ENCODE measurements at regions not wholly inside any gene's neighbourhood (a gene's known extent, or its start where the extent isn't known, plus 50 kb on each side); places are given as distances from the start of the nearest gene placed in this dataset.

DNA sequence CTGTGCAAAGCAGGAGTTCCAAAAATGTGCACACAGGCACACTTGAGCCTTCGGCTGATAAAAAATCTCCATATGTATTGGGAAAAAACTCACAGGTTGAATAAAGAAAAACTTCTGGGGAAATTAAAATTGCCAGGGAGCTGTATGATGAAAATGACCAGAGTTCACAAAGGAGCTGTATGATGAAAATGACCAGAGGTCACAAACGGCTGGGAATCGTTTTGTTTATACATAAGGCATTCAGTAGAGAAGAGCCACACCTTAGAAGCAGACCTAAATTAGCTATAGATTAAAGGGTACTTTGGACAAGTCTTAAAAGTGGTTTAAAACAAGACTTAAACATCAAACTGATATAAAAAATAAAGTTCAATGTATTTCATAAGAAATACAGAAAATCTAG lies 251.7 kb upstream of the TMEM132C start:
- POLR2A ChIA-PET (ENCODE audit: unreplicated experiment) = no interaction called here
- Histone ChIP-seq H2AFZ (ENCODE audit: low read length) (no peak overlapping the region), H3K4me2 (ENCODE audit: low read length) (no peak overlapping the region), H3K4me3 (ENCODE audit: low read length) (no peak overlapping the region), H3K9ac (ENCODE audit: low read length) (no peak overlapping the region), H3F3A (ENCODE audit: low read length, unreplicated experiment) (no peaks in the 10 kb centered on the region), H3K9me2 (replicated peaks; ENCODE audit: low read length) (no peaks in the 10 kb centered on the region), H3K27me3 (ENCODE audit: low read length) (peaks cover 65% of the 10 kb centered on the region), H3K9me3 (ENCODE audit: low read length) (no peaks in the 10 kb centered on the region), H3K4me1 (ENCODE audit: insufficient read depth, low read length) (peaks cover 5% of the 10 kb centered on the region; the same call in 1 of the 2 replicates), H3K79me2 (ENCODE audit: low read length) (no peaks in the 10 kb centered on the region), H4K20me1 (ENCODE audit: low read length) (no peaks in the 10 kb centered on the region), H3K36me3 (ENCODE audit: low read depth, low read length) (no peaks in the 10 kb centered on the region), H3K27ac (ENCODE audit: low read length) (no peak overlapping the region)
- intact Hi-C loops (cut with micrococcal nuclease) = no loop called here
- DNase-seq (no peak), ATAC-seq (no peak)
- CTCF ChIA-PET = no interaction called here
- TF ChIP-seq EZH2 (IDR thresholded peaks at IDR 0.05; ENCODE audit: low read length, unreplicated experiment) = no peak
- no peak for TF ChIP-seq EZH2phosphoT487 (IDR thresholded peaks at IDR 0.05; ENCODE audit: borderline replicate concordance, low read length)
- TF ChIP-seq, protein P1, sequence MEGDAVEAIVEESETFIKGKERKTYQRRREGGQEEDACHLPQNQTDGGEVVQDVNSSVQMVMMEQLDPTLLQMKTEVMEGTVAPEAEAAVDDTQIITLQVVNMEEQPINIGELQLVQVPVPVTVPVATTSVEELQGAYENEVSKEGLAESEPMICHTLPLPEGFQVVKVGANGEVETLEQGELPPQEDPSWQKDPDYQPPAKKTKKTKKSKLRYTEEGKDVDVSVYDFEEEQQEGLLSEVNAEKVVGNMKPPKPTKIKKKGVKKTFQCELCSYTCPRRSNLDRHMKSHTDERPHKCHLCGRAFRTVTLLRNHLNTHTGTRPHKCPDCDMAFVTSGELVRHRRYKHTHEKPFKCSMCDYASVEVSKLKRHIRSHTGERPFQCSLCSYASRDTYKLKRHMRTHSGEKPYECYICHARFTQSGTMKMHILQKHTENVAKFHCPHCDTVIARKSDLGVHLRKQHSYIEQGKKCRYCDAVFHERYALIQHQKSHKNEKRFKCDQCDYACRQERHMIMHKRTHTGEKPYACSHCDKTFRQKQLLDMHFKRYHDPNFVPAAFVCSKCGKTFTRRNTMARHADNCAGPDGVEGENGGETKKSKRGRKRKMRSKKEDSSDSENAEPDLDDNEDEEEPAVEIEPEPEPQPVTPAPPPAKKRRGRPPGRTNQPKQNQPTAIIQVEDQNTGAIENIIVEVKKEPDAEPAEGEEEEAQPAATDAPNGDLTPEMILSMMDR (conservative IDR thresholded peaks at IDR 0.05; ENCODE audit: low read depth, low read length) = no peak
- no TSS peak for BruUV-seq (replicated peaks)

DNA sequence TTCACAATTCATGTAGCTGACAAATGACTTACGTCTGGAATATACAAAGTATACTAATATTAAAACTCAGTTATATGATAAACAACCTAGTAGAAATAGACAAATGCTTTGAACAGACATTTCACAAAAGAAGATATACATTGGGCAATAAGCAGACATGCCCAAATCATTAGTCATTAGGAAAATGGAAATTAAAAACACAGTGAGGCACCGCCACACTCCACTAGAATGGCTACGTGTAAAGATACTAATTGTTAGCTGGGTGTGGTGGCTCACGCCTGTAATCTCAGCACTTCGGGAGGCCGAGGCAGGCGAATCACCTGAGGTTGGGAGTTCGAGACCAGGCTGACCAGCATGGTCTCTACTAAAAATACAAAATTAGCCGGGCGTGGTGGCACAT lies 248.9 kb upstream of the TMEM132C start:
- H3K36me3 ChIP-seq (ENCODE audit: low read depth, low read length) = no peaks in the 10 kb centered on the region
- H3K27me3 ChIP-seq (ENCODE audit: low read length) = peaks cover 91% of the 10 kb centered on the region
- ChIA-PET CTCF (no interaction called here), POLR2A (ENCODE audit: unreplicated experiment) (no interaction called here)
- H3K9ac ChIP-seq (ENCODE audit: low read length) = no peak overlapping the region
- H4K20me1 ChIP-seq (ENCODE audit: low read length) = no peaks in the 10 kb centered on the region
- H3K27ac ChIP-seq (ENCODE audit: low read length) = no peak overlapping the region
- H3K9me3 ChIP-seq (ENCODE audit: low read length) = no peaks in the 10 kb centered on the region
- no peak overlapping the region for H3K4me2 ChIP-seq (ENCODE audit: low read length)
- no peak for ATAC-seq
- H3K4me1 ChIP-seq (ENCODE audit: insufficient read depth, low read length) = no peaks in the 10 kb centered on the region
- no peak overlapping the region for H3K4me3 ChIP-seq (ENCODE audit: low read length)
- no peak overlapping the region for H2AFZ ChIP-seq (ENCODE audit: low read length)
- peak; percentile 18 for DNase-seq
- H3K9me2 ChIP-seq (replicated peaks; ENCODE audit: low read length) = no peaks in the 10 kb centered on the region
- no peaks in the 10 kb centered on the region for H3K79me2 ChIP-seq (ENCODE audit: low read length)
- TF ChIP-seq, protein P1 (conservative IDR thresholded peaks at IDR 0.05; ENCODE audit: low read depth, low read length) = no peak
- TF ChIP-seq EZH2phosphoT487 (IDR thresholded peaks at IDR 0.05; ENCODE audit: borderline replicate concordance, low read length) = no peak
- TF ChIP-seq EZH2 (IDR thresholded peaks at IDR 0.05; ENCODE audit: low read length, unreplicated experiment) = no peak
- no peaks in the 10 kb centered on the region for H3F3A ChIP-seq (ENCODE audit: low read length, unreplicated experiment)
- BruUV-seq (replicated peaks) = no TSS peak
- intact Hi-C loops (cut with micrococcal nuclease) = no loop called here

DNA sequence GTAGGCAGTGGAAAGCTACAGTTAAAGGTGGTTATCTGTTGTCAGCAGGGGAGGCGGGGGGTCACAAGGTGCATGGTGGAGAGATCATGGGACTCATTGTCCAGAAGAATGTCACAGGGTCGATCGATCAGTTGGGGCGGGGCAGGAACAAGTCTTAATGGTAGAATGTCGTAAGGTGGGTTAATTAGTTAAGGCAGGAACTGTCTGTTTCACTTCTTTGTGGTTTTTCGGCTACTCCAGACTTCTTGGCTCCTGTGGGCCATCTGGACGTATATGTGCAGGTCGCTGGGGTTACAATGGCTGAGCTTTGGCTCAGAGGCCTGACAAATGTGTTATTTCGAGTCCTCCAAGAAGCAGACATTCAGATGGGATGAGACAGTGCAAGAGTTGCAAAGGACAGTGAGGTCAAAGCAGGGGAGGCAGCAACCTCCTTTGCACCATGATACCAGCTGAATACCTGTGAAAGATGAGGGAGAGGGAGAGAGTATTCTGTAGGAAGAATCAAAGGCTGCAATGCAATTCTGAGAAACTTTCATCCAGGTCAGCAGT lies 246.9 kb upstream of the TMEM132C start:
- H3K27me3 ChIP-seq (ENCODE audit: low read length) = peaks cover 94% of the 10 kb centered on the region
- CTCF ChIA-PET = no interaction called here
- no peak for TF ChIP-seq EZH2 (IDR thresholded peaks at IDR 0.05; ENCODE audit: low read length, unreplicated experiment)
- TF ChIP-seq, protein P1 (conservative IDR thresholded peaks at IDR 0.05; ENCODE audit: low read depth, low read length) = no peak
- TF ChIP-seq EZH2phosphoT487 (IDR thresholded peaks at IDR 0.05; ENCODE audit: borderline replicate concordance, low read length) = no peak
- intact Hi-C loops (cut with micrococcal nuclease) = no loop called here
- H3K9me2 ChIP-seq (replicated peaks; ENCODE audit: low read length) = no peaks in the 10 kb centered on the region
- no peaks in the 10 kb centered on the region for H3K9me3 ChIP-seq (ENCODE audit: low read length)
- POLR2A ChIA-PET (ENCODE audit: unreplicated experiment) = no interaction called here
- no peak overlapping the region for H2AFZ ChIP-seq (ENCODE audit: low read length)
- H3K4me2 ChIP-seq (ENCODE audit: low read length) = no peak overlapping the region
- ATAC-seq (no peak), DNase-seq (no peak)
- H3K4me1 ChIP-seq (ENCODE audit: insufficient read depth, low read length) = no peaks in the 10 kb centered on the region
- H3K79me2 ChIP-seq (ENCODE audit: low read length) = no peaks in the 10 kb centered on the region
- no peaks in the 10 kb centered on the region for H3K36me3 ChIP-seq (ENCODE audit: low read depth, low read length)
- no TSS peak for BruUV-seq (replicated peaks)
- no peak overlapping the region for H3K9ac ChIP-seq (ENCODE audit: low read length)
- no peak overlapping the region for H3K4me3 ChIP-seq (ENCODE audit: low read length)
- H3F3A ChIP-seq (ENCODE audit: low read length, unreplicated experiment) = no peaks in the 10 kb centered on the region
- H4K20me1 ChIP-seq (ENCODE audit: low read length) = no peaks in the 10 kb centered on the region
- no peak overlapping the region for H3K27ac ChIP-seq (ENCODE audit: low read length)

All from PC-3 (cell line).